C4-2B (cell line): ENCODE measurements at regions not wholly inside any gene's neighbourhood (a gene's known extent, or its start where the extent isn't known, plus 50 kb on each side); places are given as distances from the start of the nearest gene placed in this dataset.

Experiments
- CTCF ChIP-seq: fragments of 450-650 bp; conservative IDR thresholded peaks from 2 replicates; pipeline ENCODE4 v1.5.1; 2017; ENCODE audit warnings: mild to moderate bottlenecking
- ZFX ChIP-seq: fragments of 450-650 bp; IDR thresholded peaks from 2 replicates; pipeline ENCODE4 v1.6.1; 2017

GRCh38 chr1:56235909-56236510 is 343.4 kb downstream of the PLPP3 start:
- no peak for TF ChIP-seq CTCF
- no peak for TF ChIP-seq ZFX
